ENCODE measurements at regions not wholly inside any gene's neighbourhood (a gene's known extent, or its start where the extent isn't known, plus 50 kb on each side); places are given as distances from the start of the nearest gene placed in this dataset.

DNA sequence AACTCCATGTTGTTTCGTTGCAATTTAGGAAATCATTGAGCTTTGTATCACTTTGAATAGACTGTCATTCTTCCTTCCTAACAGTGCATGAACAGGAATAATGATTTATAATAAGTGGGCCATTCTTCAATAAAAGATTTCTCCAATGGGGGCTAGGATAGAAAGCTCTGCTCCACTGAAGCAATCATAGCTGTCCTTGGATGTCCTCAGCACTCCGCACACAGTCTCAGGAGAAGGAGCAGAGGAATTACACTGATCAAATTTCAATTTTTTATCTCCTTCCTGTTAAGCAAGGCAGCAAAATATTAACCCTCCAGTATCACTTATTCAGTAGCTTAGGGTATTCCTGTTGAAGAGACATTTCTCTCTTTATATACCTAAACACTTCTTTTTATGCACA is 532.7 kb upstream of the ST8SIA4 start:
- FAIRE-seq = no peak
- ATAC-seq = no peak
- Histone ChIP-seq H3K4me3 (replicated peaks in 1 of 3; ENCODE audit: insufficient read depth in 1 of 3, low read depth in 2 of 3, low read length in 3 of 3) (no peak overlapping the region), H3K36me3 (replicated peaks in 1 of 2; ENCODE audit: control insufficient read depth in 1 of 2, insufficient read depth in 2 of 2, low read length in 2 of 2) (no peaks in the 10 kb centered on the region), H3K9me3 (ENCODE audit: low read length) (no peaks in the 10 kb centered on the region), H3K27me3 (ENCODE audit: control insufficient read depth in 1 of 2, insufficient read depth in 2 of 2, low read length in 2 of 2) (no peaks in the 10 kb centered on the region), H4K20me1 (ENCODE audit: insufficient read depth, low read length) (no peaks in the 10 kb centered on the region), H2AFZ (ENCODE audit: low read length) (no peak overlapping the region), H3K27ac (ENCODE audit: extremely low read length, insufficient read depth, low read length) (no peak overlapping the region), H3K4me2 (ENCODE audit: low read depth, low read length) (no peak overlapping the region), H3K9ac (ENCODE audit: insufficient read depth, low read depth, low read length) (no peak overlapping the region), H3K79me2 (ENCODE audit: insufficient read depth, low read length) (no peaks in the 10 kb centered on the region), H3K4me1 (ENCODE audit: insufficient read depth, low read length) (no peaks in the 10 kb centered on the region)
- ChIA-PET CTCF (ENCODE audit: low intra/inter-chr PET ratio, low total read pairs) (no interaction called here), POLR2A (no interaction called here)
- TF ChIP-seq MZF1 (CRISPR knock-in tag; IDR thresholded peaks at IDR 0.05; ENCODE audit: borderline replicate concordance) (no peak), BHLHE40 (IDR thresholded peaks at IDR 0.05; ENCODE audit: low read length) (no peak), ZNF850 (CRISPR knock-in tag; conservative IDR thresholded peaks at IDR 0.05) (no peak), ZNF891 (CRISPR knock-in tag; IDR thresholded peaks at IDR 0.05) (no peak), SSRP1 (CRISPR knock-in tag; IDR thresholded peaks at IDR 0.05) (no peak), MTA3 (CRISPR knock-in tag; IDR thresholded peaks at IDR 0.05) (no peak), SMARCE1 (IDR thresholded peaks at IDR 0.05; ENCODE audit: borderline replicate concordance) (no peak), ZNF530 (CRISPR knock-in tag; IDR thresholded peaks at IDR 0.05; ENCODE audit: low read depth) (no peak), NFIC (IDR thresholded peaks at IDR 0.05; ENCODE audit: low read length) (no peak), SALL1 (CRISPR knock-in tag; IDR thresholded peaks at IDR 0.05) (no peak), PBX3 (CRISPR knock-in tag; IDR thresholded peaks at IDR 0.05; ENCODE audit: borderline replicate concordance) (no peak), ZNF282 (IDR thresholded peaks at IDR 0.05; ENCODE audit: partially characterized antibody) (no peak)
- TF ChIP-seq, protein P1, sequence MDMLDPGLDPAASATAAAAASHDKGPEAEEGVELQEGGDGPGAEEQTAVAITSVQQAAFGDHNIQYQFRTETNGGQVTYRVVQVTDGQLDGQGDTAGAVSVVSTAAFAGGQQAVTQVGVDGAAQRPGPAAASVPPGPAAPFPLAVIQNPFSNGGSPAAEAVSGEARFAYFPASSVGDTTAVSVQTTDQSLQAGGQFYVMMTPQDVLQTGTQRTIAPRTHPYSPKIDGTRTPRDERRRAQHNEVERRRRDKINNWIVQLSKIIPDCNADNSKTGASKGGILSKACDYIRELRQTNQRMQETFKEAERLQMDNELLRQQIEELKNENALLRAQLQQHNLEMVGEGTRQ (IDR thresholded peaks at IDR 0.05; ENCODE audit: low read depth, low read length) = no peak
- TF ChIP-seq, protein P1 (CRISPR knock-in tag; IDR thresholded peaks at IDR 0.05; ENCODE audit: borderline replicate concordance) = no peak
- BruUV-seq (replicated peaks) = no TSS peak
- intact Hi-C loops (cut with micrococcal nuclease; ENCODE audit: unreplicated experiment) = no loop called here
- no peak for DNase-seq (ENCODE audit: low spot score)
- in situ Hi-C loops (cut with HindIII; ENCODE audit: extremely low pct_ligation_motif_present, low pct_unique_long_range_greater_than_20kb) = no loop called here
- WGBS (ENCODE audit: low lambda C conversion rate) = 3% methylated on average over 2 of the region's 2 CpGs
